Activated naive CD4-positive, alpha-beta T cell treated with anti-CD3 and anti-CD28 coated beads, Interleukin-2, amount 10 ng/mL, durations not matched to agents 7 days and 5 days (primary cell): ENCODE measurements at regions not wholly inside any gene's neighbourhood (a gene's known extent, or its start where the extent isn't known, plus 50 kb on each side); places are given as distances from the start of the nearest gene placed in this dataset.
A peak's percentile ranks its signal among the peaks of the same experiment; 100 is the strongest.
"Not testable (repeated sequence)": the region's sequence is repeated elsewhere in the genome, so short reads cannot be mapped to it uniquely, and the experiment has no call there.

Experiments
- CTCF ChIA-PET: fragments of 350-600 bp; sonication (Branson Sonifier 250); formaldehyde crosslinking; loops from one replicate; lab custom pipeline; 2021; ENCODE audit warnings: antibody characterized with exemption; lab: Charles Lee
- DNase-seq: peaks from one replicate; pipeline ENCODE4 v3.0.0-alpha.2; 2020
- H3K27ac Mint-ChIP-seq: one replicate; pipeline ENCODE4 v1.8.0; 2021; ENCODE audit warnings: mild to moderate bottlenecking, moderate library complexity, mixed read lengths
- H3K27me3 Mint-ChIP-seq: one replicate; pipeline ENCODE4 v1.8.0; 2021; ENCODE audit warnings: mild to moderate bottlenecking, mixed read lengths
- H3K36me3 Mint-ChIP-seq: one replicate; pipeline ENCODE4 v1.8.0; 2021; ENCODE audit warnings: mixed read lengths
- H3K4me1 Mint-ChIP-seq: one replicate; pipeline ENCODE4 v1.8.0; 2021; ENCODE audit warnings: mixed read lengths
- H3K4me3 Mint-ChIP-seq: one replicate; pipeline ENCODE4 v1.8.0; 2021; ENCODE audit warnings: mild to moderate bottlenecking, moderate library complexity, mixed read lengths
- H3K9me3 Mint-ChIP-seq: one replicate; pipeline ENCODE4 v1.8.0; 2021; ENCODE audit warnings: mixed read lengths

- no peak for DNase-seq
- CTCF ChIA-PET, result interaction anchor here (0.8 to 3.0 kb wide), 9 partner anchors 10 to 200 kb away, joined by 3 to 20 read pairs (median 4); no protein-coding TSS in a partner anchor
- no peaks in the 10 kb centered on the region for H3K36me3 Mint-ChIP-seq
- peak overlapping the region; percentile 5 for H3K27ac Mint-ChIP-seq
- no peaks in the 10 kb centered on the region for H3K9me3 Mint-ChIP-seq
- peaks cover 16% of the 10 kb centered on the region for H3K4me1 Mint-ChIP-seq
- H3K4me3 Mint-ChIP-seq, result peak overlapping the region; percentile 78
- H3K27me3 Mint-ChIP-seq, result peaks cover 31% of the 10 kb centered on the region
These were observed 50.6 kb upstream of the RNF182 start for GRCh38 chr6:13874191-13874549.

GRCh38 chr6:13873288-13874190, 51.2 kb upstream of the RNF182 start:
- CTCF ChIA-PET, result interaction anchor here (0.8 to 3.0 kb wide), 8 partner anchors 9 to 201 kb away, joined by 3 to 20 read pairs (median 4); no protein-coding TSS in a partner anchor
- DNase-seq, result peak; percentile 78
- Mint-ChIP-seq H3K9me3 (no peaks in the 10 kb centered on the region), H3K36me3 (no peaks in the 10 kb centered on the region), H3K27me3 (peaks cover 31% of the 10 kb centered on the region), H3K4me3 (peak overlapping the region; percentile 78), H3K27ac (peak overlapping the region; percentile 12), H3K4me1 (peaks cover 16% of the 10 kb centered on the region)

GRCh38 chr6:13872681-13873080, 52.1 kb upstream of the RNF182 start:
- Mint-ChIP-seq H3K36me3 (no peaks in the 10 kb centered on the region), H3K9me3 (no peaks in the 10 kb centered on the region), H3K4me3 (peak overlapping the region; percentile 78), H3K27ac (no peak overlapping the region), H3K4me1 (peaks cover 16% of the 10 kb centered on the region), H3K27me3 (peaks cover 34% of the 10 kb centered on the region)
- no peak for DNase-seq
- CTCF ChIA-PET, result interaction anchor here (2.7 to 3.0 kb wide), 2 partner anchors 13 to 194 kb away, joined by 16 to 20 read pairs; no protein-coding TSS in a partner anchor

GRCh38 chr6:13872006-13872405, 52.7 kb upstream of the RNF182 start:
- CTCF ChIA-PET, result interaction anchor here (1.0 to 1.4 kb wide), 3 partner anchors 14 to 80 kb away, joined by 3 to 8 read pairs (median 3); no protein-coding TSS in a partner anchor
- H3K27ac Mint-ChIP-seq, H3K4me3 Mint-ChIP-seq, DNase-seq, H3K36me3 Mint-ChIP-seq, H3K9me3 Mint-ChIP-seq: not testable (repeated sequence)
- peaks cover 16% of the 10 kb centered on the region for H3K4me1 Mint-ChIP-seq
- peaks cover 34% of the 10 kb centered on the region for H3K27me3 Mint-ChIP-seq

GRCh38 chr6:13870214-13870830, 54.4 kb upstream of the RNF182 start:
- no peak overlapping the region for H3K27ac Mint-ChIP-seq
- no peak for DNase-seq

GRCh38 chr6:13868236-13868635, 53.9 kb upstream of the MCUR1 start:
- Mint-ChIP-seq H3K4me1 (peaks cover 5% of the 10 kb centered on the region), H3K27ac (no peak overlapping the region), H3K27me3 (peaks cover 28% of the 10 kb centered on the region), H3K9me3 (no peaks in the 10 kb centered on the region), H3K36me3 (no peaks in the 10 kb centered on the region), H3K4me3 (no peak overlapping the region)
- CTCF ChIA-PET, result no interaction called here
- DNase-seq, result no peak

More at GRCh38 chr6:13870214-13870830, 54.4 kb upstream of the RNF182 start:
- Mint-ChIP-seq H3K4me1 (peaks cover 16% of the 10 kb centered on the region), H3K27me3 (peaks cover 34% of the 10 kb centered on the region), H3K4me3 (no peak overlapping the region), H3K36me3 (no peaks in the 10 kb centered on the region), H3K9me3 (no peaks in the 10 kb centered on the region)
- CTCF ChIA-PET, result interaction anchor here (0.8 to 1.4 kb wide), 4 partner anchors 10 to 75 kb away, joined by 3 to 8 read pairs (median 4); no protein-coding TSS in a partner anchor

GRCh38 chr6:13866301-13866700, 51.9 kb upstream of the MCUR1 start:
- CTCF ChIA-PET, result no interaction called here
- Mint-ChIP-seq H3K9me3 (no peaks in the 10 kb centered on the region), H3K4me1 (no peaks in the 10 kb centered on the region), H3K27me3 (peaks cover 32% of the 10 kb centered on the region), H3K36me3 (no peaks in the 10 kb centered on the region), H3K27ac (no peak overlapping the region), H3K4me3 (no peak overlapping the region)
- DNase-seq, result no peak

GRCh38 chr6:13865141-13865540, 50.8 kb upstream of the MCUR1 start:
- no peak for DNase-seq
- H3K4me1 Mint-ChIP-seq, result peaks cover 4% of the 10 kb centered on the region
- H3K36me3 Mint-ChIP-seq, result no peaks in the 10 kb centered on the region
- peaks cover 5% of the 10 kb centered on the region for H3K9me3 Mint-ChIP-seq
- H3K4me3 Mint-ChIP-seq, result no peak overlapping the region
- CTCF ChIA-PET, result no interaction called here
- H3K27ac Mint-ChIP-seq, result no peak overlapping the region
- peaks cover 35% of the 10 kb centered on the region for H3K27me3 Mint-ChIP-seq

- H3K36me3 Mint-ChIP-seq, H3K9me3 Mint-ChIP-seq, H3K4me1 Mint-ChIP-seq, H3K27ac Mint-ChIP-seq, DNase-seq, H3K4me3 Mint-ChIP-seq: not testable (repeated sequence)
- CTCF ChIA-PET, result interaction anchor here (1.2 kb wide), 1 partner anchor 9 kb away, joined by 3 read pairs; no protein-coding TSS in a partner anchor
- peaks cover 39% of the 10 kb centered on the region for H3K27me3 Mint-ChIP-seq
These were observed 50.3 kb upstream of the MCUR1 start for GRCh38 chr6:13864669-13865068.
